Liver (tissue), 3 donors: ENCODE measurements at regions not wholly inside any gene's neighbourhood (a gene's known extent, or its start where the extent isn't known, plus 50 kb on each side); places are given as distances from the start of the nearest gene placed in this dataset.

Experiments
- RAD21 ChIP-seq, 2 donors: IDR thresholded peaks; 2 replicates each; pipeline ENCODE4 v1.6.1; 2016; ENCODE audit warnings: antibody characterized with exemption in 2 of 2, mild to moderate bottlenecking in 2 of 2
- SP1 ChIP-seq: IDR thresholded peaks from 2 replicates; pipeline ENCODE4 v1.6.1; 2018; ENCODE audit warnings: antibody characterized with exemption, mild to moderate bottlenecking
- TF ChIP-seq, protein P1 (sequence below): fragments of 150-350 bp; IDR thresholded peaks from 2 replicates; pipeline ENCODE4 v1.5.1; 2017; ENCODE audit warnings: improper control_type of control experiment, low read depth, low read length; ENCODE audit not compliant: missing input control
- donor health status: healthy.
- donor health status: healthy.

DNA sequence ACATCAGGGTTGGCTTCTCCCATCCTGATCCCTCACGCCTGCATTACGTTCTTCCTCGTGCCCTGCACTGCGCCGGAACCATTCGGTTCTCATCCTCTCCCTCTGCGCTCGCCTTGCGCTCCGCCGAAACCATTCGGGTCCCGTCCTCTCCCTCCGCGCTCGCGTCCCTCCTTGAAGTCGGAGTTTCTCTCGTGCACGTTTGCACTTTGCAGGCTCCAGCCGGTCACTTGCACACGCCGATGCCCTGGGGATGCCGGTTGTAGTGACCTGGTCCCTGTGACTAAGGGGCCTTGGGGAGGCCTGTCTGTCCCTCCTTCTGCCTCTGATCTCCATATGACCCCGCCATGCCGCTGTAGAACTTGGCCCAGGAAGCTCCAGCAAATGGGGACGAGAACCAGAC, 265.8 kb downstream of the TEX29 start:
- TF ChIP-seq SP1 (no peak), RAD21 (IDR thresholded peaks at IDR 0.05) (no peak)
- TF ChIP-seq, protein P1, sequence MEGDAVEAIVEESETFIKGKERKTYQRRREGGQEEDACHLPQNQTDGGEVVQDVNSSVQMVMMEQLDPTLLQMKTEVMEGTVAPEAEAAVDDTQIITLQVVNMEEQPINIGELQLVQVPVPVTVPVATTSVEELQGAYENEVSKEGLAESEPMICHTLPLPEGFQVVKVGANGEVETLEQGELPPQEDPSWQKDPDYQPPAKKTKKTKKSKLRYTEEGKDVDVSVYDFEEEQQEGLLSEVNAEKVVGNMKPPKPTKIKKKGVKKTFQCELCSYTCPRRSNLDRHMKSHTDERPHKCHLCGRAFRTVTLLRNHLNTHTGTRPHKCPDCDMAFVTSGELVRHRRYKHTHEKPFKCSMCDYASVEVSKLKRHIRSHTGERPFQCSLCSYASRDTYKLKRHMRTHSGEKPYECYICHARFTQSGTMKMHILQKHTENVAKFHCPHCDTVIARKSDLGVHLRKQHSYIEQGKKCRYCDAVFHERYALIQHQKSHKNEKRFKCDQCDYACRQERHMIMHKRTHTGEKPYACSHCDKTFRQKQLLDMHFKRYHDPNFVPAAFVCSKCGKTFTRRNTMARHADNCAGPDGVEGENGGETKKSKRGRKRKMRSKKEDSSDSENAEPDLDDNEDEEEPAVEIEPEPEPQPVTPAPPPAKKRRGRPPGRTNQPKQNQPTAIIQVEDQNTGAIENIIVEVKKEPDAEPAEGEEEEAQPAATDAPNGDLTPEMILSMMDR: no peak
